A673 (cell line): ENCODE measurements at regions not wholly inside any gene's neighbourhood (a gene's known extent, or its start where the extent isn't known, plus 50 kb on each side); places are given as distances from the start of the nearest gene placed in this dataset.

ENCODE experiments used
- EZH2 ChIP-seq: fragments of 200-600 bp; sonication (generic); IDR thresholded peaks from 2 replicates; pipeline ENCODE4 v1.6.1; 2017; ENCODE audit warnings: borderline replicate concordance, low read depth, mild to moderate bottlenecking, mixed read lengths, antibody characterized with exemption, low read length; ENCODE audit not compliant: poor library complexity, severe bottlenecking
- TF ChIP-seq, protein P1 (sequence below): fragments of 300-800, 200-600 bp; sonication (generic); conservative IDR thresholded peaks from 2 replicates; pipeline ENCODE4 v1.5.1; 2017; ENCODE audit warnings: low read depth, mild to moderate bottlenecking, antibody characterized with exemption, low read length, moderate library complexity, mixed read lengths

GRCh38 chr2:224309176-224309575 lies 92.7 kb downstream of the FAM124B start:
- TF ChIP-seq, protein P1, sequence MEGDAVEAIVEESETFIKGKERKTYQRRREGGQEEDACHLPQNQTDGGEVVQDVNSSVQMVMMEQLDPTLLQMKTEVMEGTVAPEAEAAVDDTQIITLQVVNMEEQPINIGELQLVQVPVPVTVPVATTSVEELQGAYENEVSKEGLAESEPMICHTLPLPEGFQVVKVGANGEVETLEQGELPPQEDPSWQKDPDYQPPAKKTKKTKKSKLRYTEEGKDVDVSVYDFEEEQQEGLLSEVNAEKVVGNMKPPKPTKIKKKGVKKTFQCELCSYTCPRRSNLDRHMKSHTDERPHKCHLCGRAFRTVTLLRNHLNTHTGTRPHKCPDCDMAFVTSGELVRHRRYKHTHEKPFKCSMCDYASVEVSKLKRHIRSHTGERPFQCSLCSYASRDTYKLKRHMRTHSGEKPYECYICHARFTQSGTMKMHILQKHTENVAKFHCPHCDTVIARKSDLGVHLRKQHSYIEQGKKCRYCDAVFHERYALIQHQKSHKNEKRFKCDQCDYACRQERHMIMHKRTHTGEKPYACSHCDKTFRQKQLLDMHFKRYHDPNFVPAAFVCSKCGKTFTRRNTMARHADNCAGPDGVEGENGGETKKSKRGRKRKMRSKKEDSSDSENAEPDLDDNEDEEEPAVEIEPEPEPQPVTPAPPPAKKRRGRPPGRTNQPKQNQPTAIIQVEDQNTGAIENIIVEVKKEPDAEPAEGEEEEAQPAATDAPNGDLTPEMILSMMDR: no peak
- TF ChIP-seq EZH2: no peak
